ENCODE measurements at regions not wholly inside any gene's neighbourhood (a gene's known extent, or its start where the extent isn't known, plus 50 kb on each side); places are given as distances from the start of the nearest gene placed in this dataset.

DNA sequence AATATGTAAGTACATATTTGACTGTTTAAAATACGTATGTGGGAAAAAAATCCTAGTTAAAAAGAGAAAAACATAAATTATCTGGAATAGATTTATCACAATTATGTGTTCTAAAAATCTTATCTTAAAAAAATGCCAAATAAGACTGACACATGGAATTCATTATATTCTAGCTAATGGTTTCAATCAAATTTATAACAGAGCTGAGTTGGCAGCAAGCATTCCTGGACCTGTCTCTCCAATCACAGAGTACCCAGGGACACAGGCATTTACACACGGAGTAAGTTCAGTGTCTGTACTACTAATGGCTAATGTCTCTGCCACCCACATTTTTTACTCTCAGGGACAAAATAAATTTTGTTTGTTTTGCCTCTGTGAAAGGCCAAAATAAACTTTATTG lies 122.3 kb downstream of the RPS12 start:
- TF ChIP-seq, protein P1, sequence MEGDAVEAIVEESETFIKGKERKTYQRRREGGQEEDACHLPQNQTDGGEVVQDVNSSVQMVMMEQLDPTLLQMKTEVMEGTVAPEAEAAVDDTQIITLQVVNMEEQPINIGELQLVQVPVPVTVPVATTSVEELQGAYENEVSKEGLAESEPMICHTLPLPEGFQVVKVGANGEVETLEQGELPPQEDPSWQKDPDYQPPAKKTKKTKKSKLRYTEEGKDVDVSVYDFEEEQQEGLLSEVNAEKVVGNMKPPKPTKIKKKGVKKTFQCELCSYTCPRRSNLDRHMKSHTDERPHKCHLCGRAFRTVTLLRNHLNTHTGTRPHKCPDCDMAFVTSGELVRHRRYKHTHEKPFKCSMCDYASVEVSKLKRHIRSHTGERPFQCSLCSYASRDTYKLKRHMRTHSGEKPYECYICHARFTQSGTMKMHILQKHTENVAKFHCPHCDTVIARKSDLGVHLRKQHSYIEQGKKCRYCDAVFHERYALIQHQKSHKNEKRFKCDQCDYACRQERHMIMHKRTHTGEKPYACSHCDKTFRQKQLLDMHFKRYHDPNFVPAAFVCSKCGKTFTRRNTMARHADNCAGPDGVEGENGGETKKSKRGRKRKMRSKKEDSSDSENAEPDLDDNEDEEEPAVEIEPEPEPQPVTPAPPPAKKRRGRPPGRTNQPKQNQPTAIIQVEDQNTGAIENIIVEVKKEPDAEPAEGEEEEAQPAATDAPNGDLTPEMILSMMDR (IDR thresholded peaks at IDR 0.05): no peak
- TF ChIP-seq POLR2A (IDR thresholded peaks at IDR 0.05): no peak
